ENCODE measurements at regions not wholly inside any gene's neighbourhood (a gene's known extent, or its start where the extent isn't known, plus 50 kb on each side); places are given as distances from the start of the nearest gene placed in this dataset.

GRCh38 chr5:26231316-26231715, 807.1 kb downstream of the CDH9 start:
- H3K27ac ChIP-seq (ENCODE audit: low read length) = no peak overlapping the region
- ChIA-PET CTCF (no interaction called here), POLR2A (interaction anchor here (0.6 kb wide), 2 partner anchors 51 to 64 kb away, joined by 3 read pairs; no protein-coding TSS in a partner anchor)
- intact Hi-C loops (cut with micrococcal nuclease; ENCODE audit: unreplicated experiment) = no loop called here
- DNase-seq (ENCODE audit: low read depth, low spot score) (no peak), ATAC-seq (no peak)
- TF ChIP-seq POLR2AphosphoS5 (IDR thresholded peaks at IDR 0.05; ENCODE audit: low read depth, low read length) (no peak), CTCF (IDR thresholded peaks at IDR 0.05) (no peak)
- H3K9me3 ChIP-seq (ENCODE audit: control insufficient read depth, insufficient read depth, low read depth, low read length) = no peaks in the 10 kb centered on the region
- no peak overlapping the region for H3K4me3 ChIP-seq (ENCODE audit: low read depth in 2 of 2, low read length in 2 of 2)
- BruUV-seq (replicated peaks) = no TSS peak
- H3K27me3 ChIP-seq (ENCODE audit: control insufficient read depth, insufficient read depth, low read length) = no peaks in the 10 kb centered on the region
- no peaks in the 10 kb centered on the region for H3K4me1 ChIP-seq (ENCODE audit: control insufficient read depth, insufficient read depth, low read length)
- no peaks in the 10 kb centered on the region for H3K36me3 ChIP-seq (ENCODE audit: control insufficient read depth, insufficient read depth, low read length)
- in situ Hi-C loops (cut with HindIII; ENCODE audit: low pct_unique_long_range_greater_than_20kb, low sequenced_read_pairs) = no loop called here

- ChIA-PET CTCF (no interaction called here), POLR2A (no interaction called here)
- Histone ChIP-seq H3K4me1 (ENCODE audit: control insufficient read depth, insufficient read depth, low read length) (no peaks in the 10 kb centered on the region), H3K36me3 (ENCODE audit: control insufficient read depth, insufficient read depth, low read length) (no peaks in the 10 kb centered on the region), H3K27me3 (ENCODE audit: control insufficient read depth, insufficient read depth, low read length) (no peaks in the 10 kb centered on the region), H3K27ac (ENCODE audit: low read length) (no peak overlapping the region), H3K9me3 (ENCODE audit: control insufficient read depth, insufficient read depth, low read depth, low read length) (no peaks in the 10 kb centered on the region), H3K4me3 (ENCODE audit: low read depth in 2 of 2, low read length in 2 of 2) (no peak overlapping the region)
- TF ChIP-seq REST (IDR thresholded peaks at IDR 0.05; ENCODE audit: insufficient read depth in 1 of 2, low read depth in 2 of 2, low read length in 1 of 2) (no peak), POLR2AphosphoS5 (IDR thresholded peaks at IDR 0.05; ENCODE audit: low read depth, low read length) (no peak), CTCF (IDR thresholded peaks at IDR 0.05) (no peak), SIN3A (IDR thresholded peaks at IDR 0.05; ENCODE audit: borderline replicate concordance, insufficient read depth, low read depth, low read length) (no peak)
- no peak for DNase-seq (ENCODE audit: low read depth, low spot score)
- in situ Hi-C loops (cut with HindIII; ENCODE audit: low pct_unique_long_range_greater_than_20kb, low sequenced_read_pairs) (no loop called here), intact Hi-C loops (cut with micrococcal nuclease; ENCODE audit: unreplicated experiment) (no loop called here)
- no peak for ATAC-seq
- BruUV-seq (replicated peaks) = no TSS peak
Measured at GRCh38 chr5:26229848-26230247, 808.5 kb downstream of the CDH9 start.

- in situ Hi-C loops (cut with HindIII; ENCODE audit: low pct_unique_long_range_greater_than_20kb, low sequenced_read_pairs) (no loop called here), intact Hi-C loops (cut with micrococcal nuclease; ENCODE audit: unreplicated experiment) (no loop called here)
- TF ChIP-seq TCF7L2 (IDR thresholded peaks at IDR 0.05; ENCODE audit: low read depth, low read length) = no peak
- POLR2A ChIA-PET = no interaction called here
- H3K9me3 ChIP-seq (ENCODE audit: control insufficient read depth, insufficient read depth, low read depth, low read length) = no peaks in the 10 kb centered on the region
- BruUV-seq (replicated peaks) = no TSS peak
- CTCF ChIA-PET = no interaction called here
- no peak overlapping the region for H3K4me3 ChIP-seq (ENCODE audit: low read depth in 2 of 2, low read length in 2 of 2)
- DNase-seq (ENCODE audit: low read depth, low spot score) (no peak), ATAC-seq (no peak)
- no peaks in the 10 kb centered on the region for H3K27me3 ChIP-seq (ENCODE audit: control insufficient read depth, insufficient read depth, low read length)
- H3K4me1 ChIP-seq (ENCODE audit: control insufficient read depth, insufficient read depth, low read length) = no peaks in the 10 kb centered on the region
- H3K27ac ChIP-seq (ENCODE audit: low read length) = no peak overlapping the region
- no peaks in the 10 kb centered on the region for H3K36me3 ChIP-seq (ENCODE audit: control insufficient read depth, insufficient read depth, low read length)
Measured at GRCh38 chr5:26227245-26227644, 811.1 kb downstream of the CDH9 start.
